ENCODE measurements at regions not wholly inside any gene's neighbourhood (a gene's known extent, or its start where the extent isn't known, plus 50 kb on each side); places are given as distances from the start of the nearest gene placed in this dataset.

- no peak for DNase-seq
Observed at GRCh38 chr10:33489501-33490176, 155.2 kb upstream of the NRP1 start.

- no peak for DNase-seq
Observed at GRCh38 chr10:33487014-33487776, 152.7 kb upstream of the NRP1 start.

GRCh38 chr10:33485276-33485675 is 150.8 kb upstream of the NRP1 start:
- no peak for DNase-seq

- DNase-seq: no peak
Observed at GRCh38 chr10:33484787-33485186, 150.3 kb upstream of the NRP1 start.

GRCh38 chr10:33483816-33484190 is 149.3 kb upstream of the NRP1 start:
- no peak for DNase-seq

- no peak for DNase-seq
Observed at GRCh38 chr10:33483124-33483815, 148.8 kb upstream of the NRP1 start.

- DNase-seq: no peak
Observed at GRCh38 chr10:33482486-33482885, 148.0 kb upstream of the NRP1 start.

- DNase-seq: no peak
Observed at GRCh38 chr10:33481184-33481583, 146.7 kb upstream of the NRP1 start.

- DNase-seq: peak; percentile 15
Observed at GRCh38 chr10:33480417-33480816, 145.9 kb upstream of the NRP1 start.

- no peak for DNase-seq
Observed at GRCh38 chr10:33478675-33479125, 144.2 kb upstream of the NRP1 start.

- no peak for DNase-seq
Observed at GRCh38 chr10:33478089-33478674, 143.7 kb upstream of the NRP1 start.

GRCh38 chr10:33477291-33478088 is 143.0 kb upstream of the NRP1 start:
- DNase-seq: no peak

GRCh38 chr10:33476757-33477273 is 142.3 kb upstream of the NRP1 start:
- no peak for DNase-seq

GRCh38 chr10:33473688-33474087 is 139.2 kb upstream of the NRP1 start:
- no peak for DNase-seq

GRCh38 chr10:33468006-33468405 is 133.5 kb upstream of the NRP1 start:
- peak; percentile 8 for DNase-seq

GRCh38 chr10:33465747-33466146 is 131.3 kb upstream of the NRP1 start:
- no peak for DNase-seq

GRCh38 chr10:33463011-33463410 is 128.5 kb upstream of the NRP1 start:
- DNase-seq: no peak

GRCh38 chr10:33461295-33461640 is 126.8 kb upstream of the NRP1 start:
- no peak for DNase-seq

GRCh38 chr10:33460505-33461294 is 126.2 kb upstream of the NRP1 start:
- DNase-seq: no peak

GRCh38 chr10:33459602-33460001 is 125.1 kb upstream of the NRP1 start:
- DNase-seq: no peak

GRCh38 chr10:33455029-33455428 is 120.6 kb upstream of the NRP1 start:
- DNase-seq: no peak

GRCh38 chr10:33454554-33454953 is 120.1 kb upstream of the NRP1 start:
- no peak for DNase-seq

All from activated gamma-delta T cell (primary cell).